ENCODE measurements at regions not wholly inside any gene's neighbourhood (a gene's known extent, or its start where the extent isn't known, plus 50 kb on each side); places are given as distances from the start of the nearest gene placed in this dataset.
A peak's percentile ranks its signal among the peaks of the same experiment; 100 is the strongest.
"Not testable (repeated sequence)": the region's sequence is repeated elsewhere in the genome, so short reads cannot be mapped to it uniquely, and the experiment has no call there.

DNA sequence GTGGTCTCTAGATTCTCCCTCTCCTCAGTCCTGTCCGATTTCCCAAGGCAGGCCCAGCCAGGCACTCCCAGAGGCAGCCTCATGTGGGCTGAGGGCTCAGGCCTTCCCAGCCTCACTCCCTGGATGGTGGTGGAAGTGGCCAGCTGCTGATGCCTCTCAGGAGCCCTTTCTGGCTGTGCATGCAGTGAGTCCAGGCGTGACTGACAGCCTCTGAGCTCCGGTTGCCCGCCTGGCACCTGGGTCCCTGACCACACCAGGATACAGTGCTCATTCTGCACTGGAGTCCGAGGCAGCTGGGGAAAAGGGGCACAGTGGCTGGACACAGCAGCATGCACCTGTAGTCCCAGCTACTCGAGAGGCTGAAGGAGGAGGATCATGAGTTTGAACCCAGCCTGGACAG, 132.6 kb downstream of the CUL2 start:
- no peak for DNase-seq (ENCODE audit: low read depth)

- DNase-seq (ENCODE audit: low read depth) = no peak
Measured at GRCh38 chr10:34956756-34957155, 133.4 kb downstream of the CUL2 start.

DNA sequence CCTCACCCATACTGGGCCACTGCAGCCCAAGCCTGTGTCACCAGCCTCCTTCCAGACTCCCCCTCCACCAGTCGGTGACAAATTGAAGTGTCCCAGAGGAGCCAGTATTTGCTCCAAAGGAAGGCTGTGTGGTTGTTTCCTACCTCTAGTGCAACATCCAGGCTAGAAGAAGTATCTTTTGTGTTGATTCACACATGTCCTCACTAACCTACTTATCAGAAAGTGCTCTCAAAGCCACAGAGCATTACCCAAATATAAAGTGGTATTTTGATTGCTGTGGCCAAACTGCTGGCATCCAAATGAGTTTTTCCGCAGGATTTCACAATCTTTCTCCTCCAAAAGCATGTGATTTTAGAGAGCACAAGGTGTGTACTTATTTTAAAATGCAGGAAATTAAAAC, 134.8 kb downstream of the CUL2 start:
- DNase-seq (ENCODE audit: low read depth) = no peak

DNA sequence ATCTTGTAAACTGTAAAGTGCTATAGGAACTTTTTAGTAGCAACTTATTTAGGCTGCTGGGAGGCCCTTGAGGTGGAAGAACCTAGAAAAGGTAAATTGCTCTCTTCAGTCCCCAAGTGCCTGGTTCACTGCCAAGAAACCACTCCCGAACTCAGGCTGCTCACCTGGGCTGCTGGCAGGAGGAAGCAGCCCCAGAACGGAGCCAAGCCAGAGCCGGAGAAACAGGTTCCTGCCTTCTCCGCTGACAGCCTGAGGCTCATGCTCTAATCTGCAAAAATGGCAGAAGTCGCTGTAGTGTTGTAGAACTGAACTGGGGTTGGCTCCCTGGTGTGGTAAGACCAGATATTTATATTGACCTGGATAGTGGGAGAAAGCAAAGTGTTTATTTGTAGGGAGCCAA, 136.0 kb downstream of the CUL2 start:
- no peak for DNase-seq (ENCODE audit: low read depth)

GRCh38 chr10:34951263-34951887, 136.3 kb upstream of the PARD3 start:
- DNase-seq (ENCODE audit: low read depth) = peak; percentile 42

GRCh38 chr10:34945951-34946522, 130.9 kb upstream of the PARD3 start:
- not testable (repeated sequence) for DNase-seq (ENCODE audit: low read depth)

DNA sequence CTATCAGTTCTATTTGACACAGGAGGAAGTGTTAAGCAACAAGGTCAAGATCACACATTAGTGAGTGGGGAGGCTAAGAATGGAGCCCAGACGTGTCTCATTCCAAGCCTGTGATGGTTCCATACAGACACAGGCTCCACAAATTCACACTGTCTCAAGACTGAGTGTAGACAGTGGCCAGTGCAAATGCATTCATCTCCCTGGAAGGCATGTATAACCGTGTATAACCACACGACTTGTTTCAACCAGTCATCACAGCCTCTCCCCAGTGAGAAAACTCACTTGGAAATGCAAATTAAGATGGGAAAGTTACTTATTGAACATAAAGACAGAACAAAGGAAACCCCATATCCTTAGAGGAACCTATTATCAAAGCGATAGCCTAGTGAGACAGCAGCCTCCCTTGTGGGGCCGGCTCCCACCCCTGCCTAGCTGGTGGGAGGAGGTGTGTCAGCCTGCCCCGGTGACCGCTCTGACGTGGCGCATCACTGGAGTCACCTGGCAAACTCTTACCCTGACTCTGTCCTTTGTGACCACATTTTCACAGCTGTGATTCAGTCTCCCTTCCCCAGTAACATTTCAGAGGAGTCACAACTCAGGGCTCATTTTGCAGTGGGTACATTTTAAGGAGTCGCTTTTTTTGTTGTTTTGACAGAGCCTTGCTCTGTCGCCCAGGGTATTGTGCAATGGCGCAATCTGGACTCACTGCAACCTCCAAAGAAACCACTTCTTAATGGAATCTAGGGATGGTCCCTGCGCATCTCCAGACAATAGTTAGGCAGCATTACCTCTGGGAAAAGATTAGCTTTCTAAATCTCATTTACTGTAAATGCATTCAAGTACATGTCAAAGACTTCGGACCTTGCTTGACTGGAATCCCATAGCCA, 126.6 kb upstream of the PARD3 start:
- no peak for DNase-seq (ENCODE audit: low read depth)

DNA sequence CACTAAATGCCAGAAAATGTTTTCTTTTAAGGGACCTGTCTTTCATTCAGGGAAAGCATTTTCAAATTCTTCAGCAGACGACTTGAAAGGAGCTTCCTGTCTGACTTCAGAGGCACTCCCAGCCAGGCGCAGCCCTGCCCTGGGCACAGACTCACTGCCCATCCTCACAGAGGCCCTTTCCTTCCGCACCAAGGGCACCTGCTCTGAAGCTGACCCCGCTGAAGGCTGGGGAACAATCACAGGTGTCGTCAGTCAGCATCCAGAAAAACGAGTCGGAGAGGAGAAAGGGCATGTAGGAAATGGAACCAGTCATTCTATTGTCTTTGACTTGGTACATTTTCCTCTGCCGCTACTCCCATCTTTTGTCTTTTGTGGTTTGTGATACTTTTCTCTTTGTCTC, 125.3 kb upstream of the PARD3 start:
- DNase-seq (ENCODE audit: low read depth) = no peak

DNA sequence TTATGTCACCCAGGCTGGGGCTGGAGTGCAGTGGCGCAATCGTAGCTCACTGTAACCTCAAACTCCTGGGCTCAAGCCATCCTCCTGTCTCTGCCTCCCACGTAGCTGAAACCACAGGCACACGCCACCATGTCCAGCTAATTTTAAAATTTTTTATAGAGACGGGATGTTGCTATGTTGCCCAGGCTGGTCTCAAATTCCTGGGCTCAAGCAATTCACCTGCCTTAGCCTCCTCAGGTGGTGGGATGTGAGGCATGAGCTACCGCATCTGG, 123.2 kb upstream of the PARD3 start:
- no peak for DNase-seq (ENCODE audit: low read depth)

DNA sequence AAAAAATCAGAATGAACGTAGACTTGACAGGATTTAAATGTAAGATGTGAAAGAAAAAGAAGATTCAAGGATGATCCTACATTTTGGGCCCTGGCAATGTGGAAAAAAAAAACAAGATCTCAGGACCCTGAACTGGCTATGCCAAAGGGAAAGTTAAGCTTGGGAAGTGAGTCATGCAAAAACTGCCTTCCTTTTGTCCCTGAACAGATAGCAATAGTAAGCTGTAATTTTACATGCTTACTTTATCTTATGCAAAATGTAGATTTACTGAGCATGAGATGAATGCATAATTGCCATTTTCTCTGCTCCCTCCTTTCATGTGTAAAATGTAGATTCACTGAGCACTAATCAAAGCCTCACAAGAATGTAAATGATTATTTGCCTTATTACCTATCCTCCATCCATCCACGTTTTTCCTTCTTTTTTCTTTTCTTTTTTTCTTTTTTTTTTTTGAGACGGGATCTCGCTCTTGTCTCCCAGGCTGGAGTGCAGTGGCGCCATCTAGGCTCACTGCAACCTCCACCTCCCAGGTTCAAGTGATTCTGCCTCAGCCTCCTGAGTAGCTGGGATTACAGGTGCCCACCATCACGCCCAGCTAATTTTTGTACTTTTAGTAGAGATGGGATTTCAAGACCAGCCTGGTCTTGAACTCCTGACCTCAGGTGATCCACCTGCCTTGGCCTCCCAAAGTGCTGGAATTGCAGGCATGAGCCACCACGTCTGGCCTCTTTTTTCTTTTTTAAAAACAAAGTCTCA, 122.7 kb upstream of the PARD3 start:
- DNase-seq (ENCODE audit: low read depth) = not testable (repeated sequence)

- DNase-seq (ENCODE audit: low read depth) = no peak
Measured at GRCh38 chr10:34936061-34936460, 121.0 kb upstream of the PARD3 start.

DNA sequence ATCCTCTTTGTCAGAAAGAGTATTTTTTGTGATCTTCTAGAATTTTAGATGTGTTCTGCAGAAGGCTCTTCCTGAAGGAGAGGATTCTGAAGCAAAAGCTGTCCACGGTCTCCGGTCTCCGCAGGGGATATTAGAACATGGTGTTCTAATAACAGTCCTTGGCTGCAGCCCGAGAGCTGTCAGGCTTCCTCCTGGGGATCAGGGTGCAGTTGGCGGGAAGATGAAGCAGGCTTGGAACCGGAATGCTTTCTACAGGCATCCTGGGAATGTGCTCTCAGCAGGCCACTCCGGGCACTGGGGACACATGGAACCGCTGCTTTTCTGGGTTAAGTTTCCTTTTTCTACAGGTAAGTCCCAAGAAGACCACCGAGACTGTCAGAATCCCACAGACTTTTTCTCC, 118.6 kb upstream of the PARD3 start:
- DNase-seq (ENCODE audit: low read depth) = no peak

DNA sequence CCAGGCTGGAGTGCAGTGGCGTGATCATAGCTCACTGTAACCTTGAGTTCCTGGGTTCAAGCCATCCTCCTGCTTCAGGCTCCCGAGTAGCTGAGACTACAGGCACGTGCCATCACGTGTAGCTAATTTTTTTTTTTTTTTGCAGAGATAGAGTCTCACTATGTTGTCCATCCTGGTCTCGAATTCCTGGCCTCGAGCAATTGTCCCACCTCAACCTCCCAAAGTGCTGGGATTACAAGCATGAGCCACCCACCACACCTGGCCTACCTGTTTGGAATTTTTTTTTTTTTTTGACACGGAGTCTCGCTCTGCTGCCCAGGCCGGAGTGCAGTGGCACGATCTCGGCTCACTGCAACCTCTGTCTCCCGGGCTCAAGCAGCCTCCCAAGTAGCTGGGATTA, 117.1 kb upstream of the PARD3 start:
- no peak for DNase-seq (ENCODE audit: low read depth)

GRCh38 chr10:34931216-34931615, 116.1 kb upstream of the PARD3 start:
- DNase-seq (ENCODE audit: low read depth) = no peak

- no peak for DNase-seq (ENCODE audit: low read depth)
Measured at GRCh38 chr10:34922138-34922537, 107.0 kb upstream of the PARD3 start.

DNA sequence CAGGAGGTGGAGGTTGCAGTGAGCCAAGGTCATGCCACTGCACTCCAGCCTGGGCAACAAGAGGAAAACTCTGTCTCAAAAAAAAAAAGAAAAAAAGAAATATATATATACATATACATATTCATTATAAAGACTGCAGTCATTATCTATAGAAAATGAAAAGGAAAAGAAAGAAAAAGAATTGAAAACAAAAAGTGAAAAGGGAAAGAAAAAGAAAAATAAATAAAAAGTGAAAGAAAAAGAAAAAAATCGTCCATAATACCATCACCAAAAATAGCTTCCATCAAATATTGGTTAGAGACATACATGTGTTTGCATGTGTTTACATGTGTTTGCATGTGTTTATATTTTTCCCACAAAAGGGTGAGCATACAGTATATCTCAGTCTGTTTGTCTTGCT, 105.5 kb upstream of the PARD3 start:
- no peak for DNase-seq (ENCODE audit: low read depth)

GRCh38 chr10:34918776-34919315, 103.8 kb upstream of the PARD3 start:
- DNase-seq (ENCODE audit: low read depth) = no peak

DNA sequence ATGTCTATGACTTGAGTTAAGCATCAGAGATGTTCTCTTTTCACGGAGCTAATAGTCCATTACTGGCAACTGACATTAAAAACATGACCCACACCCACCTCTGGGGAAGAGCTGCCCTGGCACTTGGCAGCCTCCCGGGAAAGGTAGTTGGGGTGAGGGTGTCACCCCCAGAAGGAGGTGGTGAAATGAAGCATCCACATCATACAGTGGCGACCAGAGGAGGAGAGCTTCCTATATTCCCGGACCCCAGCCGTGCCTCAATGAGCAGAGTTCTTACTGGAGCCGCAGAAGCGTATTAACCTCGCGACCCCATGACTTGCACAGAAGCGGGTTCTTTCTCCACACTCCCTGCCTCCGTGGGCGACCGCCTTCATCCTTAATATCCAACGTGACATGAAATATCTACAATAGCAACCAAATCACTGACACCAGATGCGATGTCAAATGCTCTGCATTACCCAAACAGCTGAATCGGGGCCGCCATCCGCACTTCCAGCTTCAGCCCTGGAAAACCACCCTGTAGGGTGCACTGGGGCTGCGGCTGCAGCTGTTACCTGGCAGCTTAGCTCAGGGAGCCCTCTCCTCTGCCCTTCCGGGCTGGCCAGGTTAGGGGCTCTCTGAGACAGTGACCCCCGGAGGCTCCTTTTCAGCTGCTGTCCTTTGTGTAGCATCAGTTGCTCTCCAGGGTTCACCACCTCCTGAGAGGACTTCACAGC, 103.1 kb upstream of the PARD3 start:
- no peak for DNase-seq (ENCODE audit: low read depth)

GRCh38 chr10:34916314-34916713, 101.2 kb upstream of the PARD3 start:
- DNase-seq (ENCODE audit: low read depth) = no peak

DNA sequence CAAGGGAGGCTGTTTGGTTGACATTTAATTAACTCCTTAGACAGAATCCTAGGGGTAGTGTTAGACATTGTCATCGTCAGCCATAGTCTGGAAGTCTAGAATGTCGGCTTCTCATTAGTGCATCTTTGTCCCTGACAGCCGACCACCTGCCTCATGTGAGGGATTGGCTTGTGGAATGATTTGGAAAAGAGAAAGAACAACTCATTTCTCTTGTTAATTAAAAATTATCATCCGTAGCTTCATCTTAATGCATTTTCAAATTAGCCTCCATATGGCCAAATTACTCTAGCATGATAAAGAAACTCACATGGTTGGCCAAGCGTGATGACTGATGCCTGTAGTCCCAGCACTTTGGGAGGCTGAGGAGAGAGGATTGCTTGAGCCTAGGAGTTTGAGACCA, 97.7 kb upstream of the PARD3 start:
- DNase-seq (ENCODE audit: low read depth) = no peak

DNA sequence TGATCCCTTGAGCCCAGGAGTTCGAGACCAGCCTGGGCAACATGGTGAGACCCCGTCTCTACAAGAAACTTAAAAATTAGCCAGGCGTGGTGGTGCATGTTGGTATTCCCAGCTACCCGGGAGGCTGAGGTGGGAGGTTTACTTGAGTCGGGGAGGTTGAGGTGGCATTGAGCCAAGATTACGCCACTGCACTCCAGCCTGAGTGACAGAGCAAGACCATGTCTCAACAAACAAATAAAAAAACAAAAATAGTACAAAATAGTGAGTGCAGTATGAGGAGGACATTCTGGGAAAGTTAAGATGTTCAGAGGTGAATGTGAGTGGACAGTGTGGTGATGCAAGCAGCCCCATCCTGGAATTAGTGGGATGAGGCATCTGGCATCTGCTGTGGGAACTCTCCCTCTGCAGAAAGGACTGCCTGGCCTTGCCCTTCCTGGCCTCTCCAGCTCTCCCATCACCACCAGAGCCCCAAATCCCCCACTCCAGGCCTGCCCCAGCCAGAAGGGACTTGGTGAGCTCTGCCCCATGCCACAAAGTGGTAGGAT, 96.6 kb upstream of the PARD3 start:
- no peak for DNase-seq (ENCODE audit: low read depth)

GRCh38 chr10:34908481-34908880, 93.4 kb upstream of the PARD3 start:
- DNase-seq (ENCODE audit: low read depth) = no peak
